ENCODE measurements at regions not wholly inside any gene's neighbourhood (a gene's known extent, or its start where the extent isn't known, plus 50 kb on each side); places are given as distances from the start of the nearest gene placed in this dataset.

- Histone ChIP-seq H3K4me2 (ENCODE audit: insufficient read depth, low read length) (no peak overlapping the region), H3K27me3 (ENCODE audit: insufficient read depth, low read length, poor library complexity) (no peaks in the 10 kb centered on the region), H3K4me1 (ENCODE audit: insufficient read depth, low read length) (no peaks in the 10 kb centered on the region), H3K4me3 (ENCODE audit: low read depth in 1 of 2, low read length in 2 of 2) (no peak overlapping the region), H4K20me1 (ENCODE audit: insufficient read depth, low read length) (no peaks in the 10 kb centered on the region), H3K9me3 (ENCODE audit: insufficient read depth, low read length, severe bottlenecking) (no peaks in the 10 kb centered on the region), H3K79me2 (ENCODE audit: insufficient read depth, low read length) (no peaks in the 10 kb centered on the region), H3K36me3 (ENCODE audit: insufficient read depth, low read length) (no peaks in the 10 kb centered on the region), H3K27ac (ENCODE audit: low read length) (no peak overlapping the region), H2AFZ (ENCODE audit: low read depth, low read length) (no peak overlapping the region), H3K9ac (ENCODE audit: low read depth, low read length) (no peak overlapping the region)
- DNase-seq = no peak
- TF ChIP-seq EZH2 (IDR thresholded peaks at IDR 0.05; ENCODE audit: borderline replicate concordance, low read depth, low read length, severe bottlenecking) (no peak), CTCF (IDR thresholded peaks at IDR 0.05; ENCODE audit: borderline replicate concordance, extremely low read depth, low read length, poor library complexity, severe bottlenecking) (no peak)
- ATAC-seq (ENCODE audit: insufficient read depth, low read depth) = no peak
Measured at GRCh38 chr10:56104923-56105322, 256.1 kb downstream of the ZWINT start.

GRCh38 chr10:56104487-56104886 is 256.6 kb downstream of the ZWINT start:
- Histone ChIP-seq H3K9me3 (ENCODE audit: insufficient read depth, low read length, severe bottlenecking) (no peaks in the 10 kb centered on the region), H3K4me3 (ENCODE audit: low read depth in 1 of 2, low read length in 2 of 2) (no peak overlapping the region), H3K79me2 (ENCODE audit: insufficient read depth, low read length) (no peaks in the 10 kb centered on the region), H3K4me1 (ENCODE audit: insufficient read depth, low read length) (no peaks in the 10 kb centered on the region), H3K4me2 (ENCODE audit: insufficient read depth, low read length) (no peak overlapping the region), H2AFZ (ENCODE audit: low read depth, low read length) (no peak overlapping the region), H3K9ac (ENCODE audit: low read depth, low read length) (no peak overlapping the region), H3K27me3 (ENCODE audit: insufficient read depth, low read length, poor library complexity) (no peaks in the 10 kb centered on the region), H3K27ac (ENCODE audit: low read length) (no peak overlapping the region), H3K36me3 (ENCODE audit: insufficient read depth, low read length) (no peaks in the 10 kb centered on the region), H4K20me1 (ENCODE audit: insufficient read depth, low read length) (no peaks in the 10 kb centered on the region)
- no peak for TF ChIP-seq EZH2 (IDR thresholded peaks at IDR 0.05; ENCODE audit: borderline replicate concordance, low read depth, low read length, severe bottlenecking)
- TF ChIP-seq CTCF (IDR thresholded peaks at IDR 0.05; ENCODE audit: borderline replicate concordance, extremely low read depth, low read length, poor library complexity, severe bottlenecking) = no peak
- DNase-seq (no peak), ATAC-seq (ENCODE audit: insufficient read depth, low read depth) (no peak)

- H3K4me2 ChIP-seq (ENCODE audit: insufficient read depth, low read length) = no peak overlapping the region
- DNase-seq (no peak), ATAC-seq (ENCODE audit: insufficient read depth, low read depth) (no peak)
- no peak overlapping the region for H2AFZ ChIP-seq (ENCODE audit: low read depth, low read length)
- no peak overlapping the region for H3K4me3 ChIP-seq (ENCODE audit: low read depth in 1 of 2, low read length in 2 of 2)
- H3K27me3 ChIP-seq (ENCODE audit: insufficient read depth, low read length, poor library complexity) = no peaks in the 10 kb centered on the region
- H3K79me2 ChIP-seq (ENCODE audit: insufficient read depth, low read length) = no peaks in the 10 kb centered on the region
- H3K4me1 ChIP-seq (ENCODE audit: insufficient read depth, low read length) = no peaks in the 10 kb centered on the region
- H3K36me3 ChIP-seq (ENCODE audit: insufficient read depth, low read length) = no peaks in the 10 kb centered on the region
- no peaks in the 10 kb centered on the region for H3K9me3 ChIP-seq (ENCODE audit: insufficient read depth, low read length, severe bottlenecking)
- TF ChIP-seq CTCF (IDR thresholded peaks at IDR 0.05; ENCODE audit: borderline replicate concordance, extremely low read depth, low read length, poor library complexity, severe bottlenecking) = no peak
- no peak for TF ChIP-seq EZH2 (IDR thresholded peaks at IDR 0.05; ENCODE audit: borderline replicate concordance, low read depth, low read length, severe bottlenecking)
- H3K27ac ChIP-seq (ENCODE audit: low read length) = no peak overlapping the region
- no peak overlapping the region for H3K9ac ChIP-seq (ENCODE audit: low read depth, low read length)
- no peaks in the 10 kb centered on the region for H4K20me1 ChIP-seq (ENCODE audit: insufficient read depth, low read length)
Measured at GRCh38 chr10:56096226-56096517, 264.9 kb downstream of the ZWINT start.

Data from DND-41 (cell line).